ENCODE measurements at regions not wholly inside any gene's neighbourhood (a gene's known extent, or its start where the extent isn't known, plus 50 kb on each side); places are given as distances from the start of the nearest gene placed in this dataset.

DNA sequence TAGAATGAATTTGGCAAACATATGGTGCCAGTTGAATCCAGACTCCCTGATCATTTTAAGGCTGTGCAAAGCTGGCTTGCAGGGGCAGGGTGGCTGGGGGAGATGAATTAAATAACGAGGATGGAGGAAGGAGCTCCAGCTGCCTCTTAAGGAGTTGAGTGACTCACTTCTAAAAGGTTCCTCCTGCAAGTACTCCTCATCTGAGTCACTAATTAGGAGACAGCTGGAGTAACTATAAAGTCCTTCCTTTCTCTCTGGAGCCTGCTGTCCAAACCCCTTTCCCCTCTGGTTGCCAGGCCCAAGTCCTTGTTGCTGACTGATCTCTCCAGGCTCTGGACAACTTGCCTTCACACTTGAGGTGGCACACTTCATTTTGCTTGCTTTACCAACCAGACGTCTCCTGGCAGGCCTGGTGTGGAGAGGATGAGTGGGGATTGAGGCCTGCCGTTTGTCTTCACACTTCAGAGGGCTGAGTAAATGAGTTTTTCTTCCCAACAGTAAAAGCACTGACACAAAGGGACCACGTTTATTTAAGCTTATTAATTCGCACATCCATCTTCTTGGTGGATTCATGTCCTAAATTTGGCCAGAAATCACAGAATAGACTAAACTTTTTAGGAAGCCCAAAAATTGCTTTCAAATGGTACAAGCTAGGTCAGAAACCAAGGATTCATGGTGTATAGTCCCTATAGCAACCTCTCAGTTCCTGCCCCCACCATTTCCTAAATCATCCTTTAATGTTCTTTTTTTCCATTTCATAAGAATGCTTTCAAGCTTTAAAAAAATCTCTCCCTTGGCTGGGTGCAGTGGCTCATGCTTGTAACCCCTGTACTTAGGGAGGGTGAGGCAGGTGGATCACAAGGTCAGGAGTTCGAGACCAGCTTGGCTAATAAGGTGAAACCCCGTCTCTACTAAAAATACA, 90.5 kb upstream of the MYRIP start:
- H3K27ac Mint-ChIP-seq (ENCODE audit: unreplicated experiment), result no peak overlapping the region
- H3K36me3 Mint-ChIP-seq (ENCODE audit: unreplicated experiment), result no peaks in the 10 kb centered on the region

DNA sequence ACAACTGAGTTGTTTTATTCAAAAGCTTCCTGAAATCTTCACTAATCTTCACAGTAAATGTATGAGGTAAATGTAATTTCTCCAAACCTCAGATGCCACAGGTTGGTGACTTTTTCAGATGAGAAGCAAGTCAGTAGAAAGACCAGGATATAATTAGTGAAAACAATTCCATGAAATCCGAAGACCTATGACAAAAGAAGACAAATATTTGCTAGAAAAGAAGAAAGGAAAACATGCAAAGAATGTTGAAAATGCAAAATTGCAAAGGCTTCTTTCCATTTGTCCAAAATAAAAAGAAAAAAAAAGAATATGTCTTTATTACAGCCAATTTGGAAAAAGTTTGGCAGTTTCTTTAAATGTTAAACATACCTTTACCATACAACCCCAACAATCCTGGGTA, 88.3 kb upstream of the MYRIP start:
- H3K27ac Mint-ChIP-seq (ENCODE audit: unreplicated experiment), result no peak overlapping the region
- H3K36me3 Mint-ChIP-seq (ENCODE audit: unreplicated experiment), result no peaks in the 10 kb centered on the region
- peaks cover 5% of the 10 kb centered on the region for H3K27me3 Mint-ChIP-seq (ENCODE audit: unreplicated experiment)
- DNase-seq, result no peak
- TF ChIP-seq, protein P1, sequence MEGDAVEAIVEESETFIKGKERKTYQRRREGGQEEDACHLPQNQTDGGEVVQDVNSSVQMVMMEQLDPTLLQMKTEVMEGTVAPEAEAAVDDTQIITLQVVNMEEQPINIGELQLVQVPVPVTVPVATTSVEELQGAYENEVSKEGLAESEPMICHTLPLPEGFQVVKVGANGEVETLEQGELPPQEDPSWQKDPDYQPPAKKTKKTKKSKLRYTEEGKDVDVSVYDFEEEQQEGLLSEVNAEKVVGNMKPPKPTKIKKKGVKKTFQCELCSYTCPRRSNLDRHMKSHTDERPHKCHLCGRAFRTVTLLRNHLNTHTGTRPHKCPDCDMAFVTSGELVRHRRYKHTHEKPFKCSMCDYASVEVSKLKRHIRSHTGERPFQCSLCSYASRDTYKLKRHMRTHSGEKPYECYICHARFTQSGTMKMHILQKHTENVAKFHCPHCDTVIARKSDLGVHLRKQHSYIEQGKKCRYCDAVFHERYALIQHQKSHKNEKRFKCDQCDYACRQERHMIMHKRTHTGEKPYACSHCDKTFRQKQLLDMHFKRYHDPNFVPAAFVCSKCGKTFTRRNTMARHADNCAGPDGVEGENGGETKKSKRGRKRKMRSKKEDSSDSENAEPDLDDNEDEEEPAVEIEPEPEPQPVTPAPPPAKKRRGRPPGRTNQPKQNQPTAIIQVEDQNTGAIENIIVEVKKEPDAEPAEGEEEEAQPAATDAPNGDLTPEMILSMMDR (IDR thresholded peaks at IDR 0.05; ENCODE audit: partially characterized antibody, unreplicated experiment), result no peak
- H3K4me1 Mint-ChIP-seq (ENCODE audit: low read depth, unreplicated experiment), result peaks cover 8% of the 10 kb centered on the region
- H3K4me3 Mint-ChIP-seq (ENCODE audit: unreplicated experiment), result no peak overlapping the region
- H3K9me3 Mint-ChIP-seq (ENCODE audit: unreplicated experiment), result peaks cover 4% of the 10 kb centered on the region

More for the DNA sequence above, 90.5 kb upstream of the MYRIP start:
- H3K4me3 Mint-ChIP-seq (ENCODE audit: unreplicated experiment), result no peak overlapping the region
- DNase-seq, result no peak
- TF ChIP-seq, protein P1 (IDR thresholded peaks at IDR 0.05; ENCODE audit: partially characterized antibody, unreplicated experiment), result no peak
- no peaks in the 10 kb centered on the region for H3K4me1 Mint-ChIP-seq (ENCODE audit: low read depth, unreplicated experiment)
- peaks cover 2% of the 10 kb centered on the region for H3K27me3 Mint-ChIP-seq (ENCODE audit: unreplicated experiment)
- no peaks in the 10 kb centered on the region for H3K9me3 Mint-ChIP-seq (ENCODE audit: unreplicated experiment)

DNA sequence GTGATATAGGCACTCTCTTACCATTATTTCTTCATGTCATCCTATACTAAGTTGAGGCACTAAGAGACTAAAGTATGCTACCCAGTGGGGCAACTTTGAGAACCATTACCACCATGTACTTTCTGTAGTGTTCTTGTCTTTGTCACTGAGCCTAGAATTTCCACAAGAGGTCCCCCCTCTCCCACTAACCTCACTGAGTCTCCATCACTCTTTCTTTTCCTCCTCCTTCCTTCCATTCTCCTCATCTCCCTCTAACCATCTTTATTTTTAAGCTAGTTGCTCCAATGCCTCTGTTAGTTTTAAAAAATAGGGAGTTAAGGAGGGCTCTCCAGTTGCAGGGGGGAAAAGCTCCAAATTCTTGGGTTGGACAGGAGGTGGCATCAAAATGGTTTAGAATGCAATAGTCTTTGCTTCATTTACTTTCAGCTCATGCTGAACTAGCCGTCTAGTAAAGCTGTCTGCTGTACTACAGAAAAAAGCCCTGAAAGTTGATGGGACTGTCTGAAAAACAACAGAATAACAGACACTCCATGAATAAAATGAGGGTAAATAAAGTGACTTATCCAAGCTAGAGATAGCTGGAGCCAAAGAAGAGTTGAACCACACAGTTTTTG, 85.1 kb upstream of the MYRIP start:
- Mint-ChIP-seq H3K36me3 (ENCODE audit: unreplicated experiment) (peaks cover 10% of the 10 kb centered on the region), H3K27me3 (ENCODE audit: unreplicated experiment) (peaks cover 8% of the 10 kb centered on the region), H3K9me3 (ENCODE audit: unreplicated experiment) (peaks cover 5% of the 10 kb centered on the region), H3K27ac (ENCODE audit: unreplicated experiment) (no peak overlapping the region), H3K4me3 (ENCODE audit: unreplicated experiment) (no peak overlapping the region), H3K4me1 (ENCODE audit: low read depth, unreplicated experiment) (peaks cover 9% of the 10 kb centered on the region)
- TF ChIP-seq, protein P1 (IDR thresholded peaks at IDR 0.05; ENCODE audit: partially characterized antibody, unreplicated experiment), result no peak
- no peak for DNase-seq

DNA sequence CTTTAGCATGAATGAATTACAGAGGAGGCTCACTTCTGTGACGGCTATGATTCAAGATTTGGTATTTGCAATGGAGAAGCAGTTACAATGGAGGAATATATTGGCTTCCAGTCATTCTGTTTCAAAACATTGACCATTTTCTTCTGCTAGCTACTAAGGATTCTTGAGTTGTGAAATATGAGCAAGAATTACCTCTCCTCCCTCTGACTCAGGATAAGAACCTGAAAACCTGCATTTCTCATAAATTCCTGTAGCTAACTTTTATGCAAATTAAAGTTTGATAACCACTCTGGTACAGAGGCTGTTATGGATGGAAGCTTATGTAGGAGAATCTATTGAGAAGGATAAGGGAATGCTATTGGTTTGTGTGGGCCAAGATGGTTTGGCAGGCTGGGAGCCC, 84.1 kb upstream of the MYRIP start:
- Mint-ChIP-seq H3K4me3 (ENCODE audit: unreplicated experiment) (no peak overlapping the region), H3K27me3 (ENCODE audit: unreplicated experiment) (peaks cover 8% of the 10 kb centered on the region), H3K27ac (ENCODE audit: unreplicated experiment) (no peak overlapping the region), H3K9me3 (ENCODE audit: unreplicated experiment) (peaks cover 5% of the 10 kb centered on the region), H3K4me1 (ENCODE audit: low read depth, unreplicated experiment) (peaks cover 9% of the 10 kb centered on the region), H3K36me3 (ENCODE audit: unreplicated experiment) (peaks cover 10% of the 10 kb centered on the region)
- DNase-seq, result no peak
- TF ChIP-seq, protein P1 (IDR thresholded peaks at IDR 0.05; ENCODE audit: partially characterized antibody, unreplicated experiment), result no peak

DNA sequence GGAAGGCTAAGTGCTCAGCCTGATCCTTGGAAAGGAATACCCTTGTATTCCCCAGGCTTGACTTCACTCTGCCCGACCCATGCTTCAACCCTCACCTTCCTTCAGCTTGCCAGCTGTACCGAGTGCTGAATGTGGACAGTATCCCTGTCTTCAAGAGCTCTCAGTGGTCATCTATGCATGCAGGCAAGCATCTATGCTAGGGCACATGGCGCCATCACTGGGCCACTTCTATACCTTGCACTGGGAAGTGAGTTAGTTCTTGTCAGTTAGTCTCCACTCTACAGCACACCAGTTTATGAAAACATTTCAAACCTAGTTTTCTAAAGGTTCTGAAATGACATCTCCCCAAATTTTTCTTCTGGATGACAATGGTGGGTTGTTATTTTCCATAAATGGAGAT, 82.0 kb upstream of the MYRIP start:
- Mint-ChIP-seq H3K4me1 (ENCODE audit: low read depth, unreplicated experiment) (peaks cover 9% of the 10 kb centered on the region), H3K36me3 (ENCODE audit: unreplicated experiment) (peaks cover 10% of the 10 kb centered on the region), H3K4me3 (ENCODE audit: unreplicated experiment) (no peak overlapping the region), H3K27ac (ENCODE audit: unreplicated experiment) (no peak overlapping the region), H3K27me3 (ENCODE audit: unreplicated experiment) (peaks cover 8% of the 10 kb centered on the region), H3K9me3 (ENCODE audit: unreplicated experiment) (peaks cover 5% of the 10 kb centered on the region)
- DNase-seq, result no peak
- TF ChIP-seq, protein P1 (IDR thresholded peaks at IDR 0.05; ENCODE audit: partially characterized antibody, unreplicated experiment), result no peak
